ENCODE measurements at regions not wholly inside any gene's neighbourhood (a gene's known extent, or its start where the extent isn't known, plus 50 kb on each side); places are given as distances from the start of the nearest gene placed in this dataset.

GRCh38 chr4:148770377-148770776 lies 328.2 kb upstream of the NR3C2 start:
- ChIA-PET POLR2A (no interaction called here), CTCF (no interaction called here)
- H3K27ac Mint-ChIP-seq (ENCODE audit: unreplicated experiment), result no peak overlapping the region
- no peaks in the 10 kb centered on the region for H3K27me3 ChIP-seq (replicated peaks; ENCODE audit: control insufficient read depth, insufficient read depth, low read length)
- H3K36me3 ChIP-seq (ENCODE audit: control insufficient read depth, insufficient read depth, low read length), result no peaks in the 10 kb centered on the region
- H3K4me3 ChIP-seq (ENCODE audit: low read depth, low read length), result no peak overlapping the region
- H3K9me3 Mint-ChIP-seq (ENCODE audit: unreplicated experiment), result no peaks in the 10 kb centered on the region
- H3K4me1 ChIP-seq, result no peaks in the 10 kb centered on the region
- intact Hi-C loops (cut with micrococcal nuclease; ENCODE audit: unreplicated experiment), result no loop called here
- no peak overlapping the region for H3K4me3 Mint-ChIP-seq (ENCODE audit: unreplicated experiment)
- H3K9me3 ChIP-seq, result no peaks in the 10 kb centered on the region
- H3K27me3 Mint-ChIP-seq (ENCODE audit: insufficient read depth, unreplicated experiment), result peaks cover 3% of the 10 kb centered on the region
- no TSS peak for BruUV-seq (replicated peaks)
- TF ChIP-seq CTCF (IDR thresholded peaks at IDR 0.05; ENCODE audit: insufficient read depth in 1 of 2, low read depth in 1 of 2, low read length in 1 of 2, severe bottlenecking in 1 of 2, unreplicated experiment in 1 of 2), result no peak
- no peaks in the 10 kb centered on the region for H3K4me1 Mint-ChIP-seq (ENCODE audit: low read depth, unreplicated experiment)
- no peaks in the 10 kb centered on the region for H3K36me3 Mint-ChIP-seq (ENCODE audit: insufficient read depth, unreplicated experiment)
- no peak for DNase-seq

GRCh38 chr4:148764720-148765119 lies 322.5 kb upstream of the NR3C2 start:
- TF ChIP-seq CTCF (IDR thresholded peaks at IDR 0.05; ENCODE audit: insufficient read depth in 1 of 2, low read depth in 1 of 2, low read length in 1 of 2, severe bottlenecking in 1 of 2, unreplicated experiment in 1 of 2), result no peak
- H3K27me3 Mint-ChIP-seq (ENCODE audit: insufficient read depth, unreplicated experiment), result no peaks in the 10 kb centered on the region
- Histone ChIP-seq H3K36me3 (ENCODE audit: control insufficient read depth, insufficient read depth, low read length) (no peaks in the 10 kb centered on the region), H3K9me3 (no peaks in the 10 kb centered on the region), H3K4me3 (ENCODE audit: low read depth, low read length) (no peak overlapping the region), H3K4me1 (no peaks in the 10 kb centered on the region), H3K27me3 (replicated peaks; ENCODE audit: control insufficient read depth, insufficient read depth, low read length) (no peaks in the 10 kb centered on the region)
- H3K36me3 Mint-ChIP-seq (ENCODE audit: insufficient read depth, unreplicated experiment), result no peaks in the 10 kb centered on the region
- no peak for DNase-seq
- ChIA-PET CTCF (no interaction called here), POLR2A (no interaction called here)
- intact Hi-C loops (cut with micrococcal nuclease; ENCODE audit: unreplicated experiment), result no loop called here
- H3K4me1 Mint-ChIP-seq (ENCODE audit: low read depth, unreplicated experiment), result no peaks in the 10 kb centered on the region
- H3K27ac Mint-ChIP-seq (ENCODE audit: unreplicated experiment), result no peak overlapping the region
- H3K9me3 Mint-ChIP-seq (ENCODE audit: unreplicated experiment), result no peaks in the 10 kb centered on the region
- H3K4me3 Mint-ChIP-seq (ENCODE audit: unreplicated experiment), result no peak overlapping the region
- no TSS peak for BruUV-seq (replicated peaks)

- TF ChIP-seq CTCF (IDR thresholded peaks at IDR 0.05; ENCODE audit: insufficient read depth in 1 of 2, low read depth in 1 of 2, low read length in 1 of 2, severe bottlenecking in 1 of 2, unreplicated experiment in 1 of 2), result no peak
- H3K4me3 Mint-ChIP-seq (ENCODE audit: unreplicated experiment), result no peak overlapping the region
- intact Hi-C loops (cut with micrococcal nuclease; ENCODE audit: unreplicated experiment), result no loop called here
- no peaks in the 10 kb centered on the region for H3K4me1 Mint-ChIP-seq (ENCODE audit: low read depth, unreplicated experiment)
- ChIA-PET POLR2A (no interaction called here), CTCF (no interaction called here)
- Histone ChIP-seq H3K27me3 (replicated peaks; ENCODE audit: control insufficient read depth, insufficient read depth, low read length) (no peaks in the 10 kb centered on the region), H3K4me1 (no peaks in the 10 kb centered on the region), H3K4me3 (ENCODE audit: low read depth, low read length) (no peak overlapping the region), H3K36me3 (ENCODE audit: control insufficient read depth, insufficient read depth, low read length) (no peaks in the 10 kb centered on the region), H3K9me3 (no peaks in the 10 kb centered on the region)
- BruUV-seq (replicated peaks), result no TSS peak
- H3K27ac Mint-ChIP-seq (ENCODE audit: unreplicated experiment), result no peak overlapping the region
- no peaks in the 10 kb centered on the region for H3K36me3 Mint-ChIP-seq (ENCODE audit: insufficient read depth, unreplicated experiment)
- peaks cover 10% of the 10 kb centered on the region for H3K9me3 Mint-ChIP-seq (ENCODE audit: unreplicated experiment)
- no peaks in the 10 kb centered on the region for H3K27me3 Mint-ChIP-seq (ENCODE audit: insufficient read depth, unreplicated experiment)
- DNase-seq, result no peak
Observed at GRCh38 chr4:148757171-148757570, 315.0 kb upstream of the NR3C2 start.
